Lung (tissue), 11 donors: ENCODE measurements at regions not wholly inside any gene's neighbourhood (a gene's known extent, or its start where the extent isn't known, plus 50 kb on each side); places are given as distances from the start of the nearest gene placed in this dataset.
A peak's percentile ranks its signal among the peaks of the same experiment; 100 is the strongest.

Source experiments
- ATAC-seq: fragments of 200-7000 bp; cut with Tn5 transposase; one replicate; pipeline ENCODE4 v1.9.1; 2020; ENCODE audit warnings: moderate number of reproducible peaks; ENCODE audit not compliant: insufficient read depth, low FRiP score
- DNase-seq, 3 donors: peaks; one replicate each; pipeline ENCODE4 v3.0.0-alpha.2; 2013 to 2017
- H3K27ac ChIP-seq, 2 donors: one replicate each; pipeline ENCODE4 v1.5.1; 2013; ENCODE audit warnings: mild to moderate bottlenecking in 2 of 2, moderate library complexity in 2 of 2, control low read depth in 1 of 2, inconsistent platforms in 1 of 2, low read depth in 1 of 2, low read length in 1 of 2
- H3K27me3 ChIP-seq, 3 donors: one replicate each; pipeline ENCODE4 v1.5.1; 2013; ENCODE audit warnings: low read length in 2 of 3; ENCODE audit not compliant: control insufficient read depth in 3 of 3, insufficient read depth in 3 of 3
- H3K36me3 ChIP-seq, 4 donors: one replicate each; pipeline ENCODE4 v1.5.1; 2013; ENCODE audit warnings: low read length in 4 of 4, mild to moderate bottlenecking in 1 of 4, moderate library complexity in 1 of 4; ENCODE audit not compliant: control insufficient read depth in 4 of 4, insufficient read depth in 4 of 4
- H3K4me1 ChIP-seq, 5 donors: one replicate each; pipeline ENCODE4 v1.5.1; 2013; ENCODE audit warnings: low read length in 5 of 5, mild to moderate bottlenecking in 2 of 5, moderate library complexity in 1 of 5; ENCODE audit not compliant: control insufficient read depth in 5 of 5, insufficient read depth in 5 of 5
- H3K4me3 ChIP-seq: one replicate; pipeline ENCODE4 v1.5.1; 2013; ENCODE audit warnings: mild to moderate bottlenecking, control low read depth, moderate library complexity
- H3K9ac ChIP-seq, 2 donors: one replicate each; pipeline ENCODE4 v1.5.1; 2013; ENCODE audit warnings: low read length in 2 of 2, control low read depth in 1 of 2; ENCODE audit not compliant: insufficient read depth in 1 of 2
- H3K9me3 ChIP-seq, 4 donors: one replicate each; pipeline ENCODE4 v1.5.1; 2013; ENCODE audit warnings: low read length in 3 of 4, mild to moderate bottlenecking in 1 of 4, moderate library complexity in 1 of 4; ENCODE audit not compliant: control insufficient read depth in 4 of 4, insufficient read depth in 3 of 4
- CTCF ChIP-seq: IDR thresholded peaks from 2 replicates; pipeline ENCODE4 v1.5.1; 2012; ENCODE audit warnings: mild to moderate bottlenecking; ENCODE audit errors: control extremely low read depth, extremely low read depth
- WGBS, 2 donors: extraction: QIAGEN DNeasy Blood & Tissue Kit; methylation state at CpG; one replicate each; pipeline ENCODE4 v1.1.7; 2013; 5-methylcytosine and 5-hydroxymethylcytosine counted together
- donor health status: control.
- donor health status: control.
- donor health status: Bipolar disorder and iron deficiency.
- donor health status: healthy.
- donor health status: DM: yes; HTN: yes; CAD: no.

DNA sequence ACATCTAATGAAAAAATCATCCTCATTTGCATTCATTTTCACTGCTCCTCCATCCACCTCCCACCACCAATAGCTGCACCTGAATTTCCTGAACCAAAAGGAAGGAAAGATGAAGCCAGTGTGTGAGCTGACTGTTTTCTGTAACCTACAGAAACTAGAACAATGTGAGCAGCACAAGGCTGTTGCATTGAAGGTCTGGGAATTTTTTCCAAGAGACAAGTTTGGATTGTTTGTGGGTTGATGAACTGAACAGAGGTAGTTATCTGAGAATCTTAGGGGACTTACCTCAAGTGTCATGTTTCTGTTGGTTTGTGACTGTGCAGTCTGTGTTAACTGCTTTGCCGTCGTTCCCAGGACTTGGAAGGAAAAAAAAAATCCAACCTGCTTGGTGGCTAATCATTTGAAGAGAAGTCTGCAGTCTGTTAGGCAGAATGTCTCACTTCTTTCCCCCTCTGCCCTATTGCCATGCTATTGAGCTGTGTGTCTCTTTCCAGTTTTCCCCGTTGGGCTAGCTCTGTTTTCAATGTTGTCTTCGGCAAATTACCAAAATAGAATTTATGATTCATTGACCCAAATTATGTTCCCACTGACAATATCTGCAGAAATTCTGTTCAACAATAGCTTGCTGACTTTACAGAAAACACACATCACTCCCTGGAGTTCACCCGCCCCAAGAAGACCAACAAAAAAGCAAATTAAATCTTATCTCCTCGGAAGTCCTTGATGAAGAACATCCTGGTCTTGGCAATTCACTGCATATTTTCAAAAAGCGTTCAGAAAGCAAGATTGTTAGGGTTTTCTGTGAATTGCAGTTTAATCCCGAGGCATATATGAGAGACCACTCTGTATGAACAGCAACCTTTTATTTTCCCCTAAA is 76.0 kb downstream of the SC5D start:
- ATAC-seq (no peak), DNase-seq (peak in 2 of 3 donors; percentile 69 to 77)
- Histone ChIP-seq H3K4me1 (peaks cover 0 to 38% (median 0%) of the 10 kb centered on the region in 5 donors), H3K27ac (no peak overlapping the region), H3K9me3 (no peaks in the 10 kb centered on the region), H3K9ac (no peak overlapping the region), H3K36me3 (no peaks in the 10 kb centered on the region), H3K27me3 (peaks cover 0 to 1% (median 0%) of the 10 kb centered on the region in 3 donors), H3K4me3 (no peak overlapping the region)
- WGBS, 2 donors: 64 to 84% methylated on average over 8 of the region's 8 CpGs
- no peak for TF ChIP-seq CTCF

DNA sequence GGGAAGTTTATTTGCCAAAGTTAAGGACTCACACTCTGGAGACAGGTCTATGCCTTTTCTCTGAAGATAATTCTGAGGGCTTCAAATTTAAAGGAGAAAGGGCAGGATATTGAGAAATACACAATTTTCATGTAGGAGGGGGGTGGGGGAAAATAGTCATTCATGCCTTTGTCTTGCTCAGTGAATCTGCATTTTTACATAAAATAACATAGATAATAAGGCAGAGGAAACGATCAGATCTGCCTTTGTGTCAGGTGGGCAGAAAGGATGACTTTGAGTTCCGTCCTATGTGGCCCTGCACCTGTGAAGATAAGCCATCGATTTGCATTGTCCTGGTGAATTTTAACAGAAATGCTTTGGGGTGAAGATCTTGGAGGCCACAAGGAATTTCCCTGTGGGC is 76.8 kb downstream of the SC5D start:
- H3K27me3 ChIP-seq: no peaks in the 10 kb centered on the region
- DNase-seq (no peak), ATAC-seq (no peak)
- peaks cover 0 to 38% (median 0%) of the 10 kb centered on the region in 5 donors for H3K4me1 ChIP-seq
- H3K4me3 ChIP-seq: no peak overlapping the region
- H3K9ac ChIP-seq: no peak overlapping the region
- no peak for TF ChIP-seq CTCF
- no peaks in the 10 kb centered on the region for H3K36me3 ChIP-seq
- 75 to 80% methylated on average over 3 of the region's 3 CpGs for WGBS, 2 donors
- no peaks in the 10 kb centered on the region for H3K9me3 ChIP-seq
- H3K27ac ChIP-seq: no peak overlapping the region

- ATAC-seq (no peak), DNase-seq (no peak)
- no peaks in the 10 kb centered on the region for H3K9me3 ChIP-seq
- no peak overlapping the region for H3K9ac ChIP-seq
- H3K27me3 ChIP-seq: no peaks in the 10 kb centered on the region
- 93 to 94% methylated on average over 2 of the region's 2 CpGs for WGBS, 2 donors
- TF ChIP-seq CTCF: no peak
- H3K27ac ChIP-seq: no peak overlapping the region
- peaks cover 0 to 25% (median 0%) of the 10 kb centered on the region in 5 donors for H3K4me1 ChIP-seq
- H3K4me3 ChIP-seq: no peak overlapping the region
- H3K36me3 ChIP-seq: no peaks in the 10 kb centered on the region
Measured at GRCh38 chr11:121372028-121372427, 79.5 kb downstream of the SC5D start.
